ENCODE measurements at regions not wholly inside any gene's neighbourhood (a gene's known extent, or its start where the extent isn't known, plus 50 kb on each side); places are given as distances from the start of the nearest gene placed in this dataset.

DNA sequence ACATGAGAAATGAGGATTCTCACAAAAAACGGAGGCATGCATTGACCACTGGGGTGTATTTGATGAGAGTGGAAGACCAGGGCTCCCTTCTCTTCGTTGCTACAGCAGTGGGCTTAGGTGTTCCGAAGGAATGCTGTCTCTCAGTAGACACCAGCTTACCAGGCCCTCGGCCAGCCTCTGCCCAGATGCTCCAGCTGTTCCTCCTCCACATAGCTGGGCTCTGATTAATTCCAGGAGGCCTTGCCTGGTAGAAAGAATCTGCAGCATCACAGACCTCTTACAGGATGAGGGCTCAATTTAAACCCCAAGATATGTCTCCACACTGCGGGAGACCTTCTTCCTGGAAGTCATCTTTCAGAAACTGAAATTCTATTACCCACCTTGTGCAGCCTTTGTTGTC, 346.6 kb upstream of the TENM3 start:
- TF ChIP-seq POLR2AphosphoS5 (IDR thresholded peaks at IDR 0.05) (no peak), POLR2A (IDR thresholded peaks at IDR 0.05) (no peak)
- TF ChIP-seq, protein P1, sequence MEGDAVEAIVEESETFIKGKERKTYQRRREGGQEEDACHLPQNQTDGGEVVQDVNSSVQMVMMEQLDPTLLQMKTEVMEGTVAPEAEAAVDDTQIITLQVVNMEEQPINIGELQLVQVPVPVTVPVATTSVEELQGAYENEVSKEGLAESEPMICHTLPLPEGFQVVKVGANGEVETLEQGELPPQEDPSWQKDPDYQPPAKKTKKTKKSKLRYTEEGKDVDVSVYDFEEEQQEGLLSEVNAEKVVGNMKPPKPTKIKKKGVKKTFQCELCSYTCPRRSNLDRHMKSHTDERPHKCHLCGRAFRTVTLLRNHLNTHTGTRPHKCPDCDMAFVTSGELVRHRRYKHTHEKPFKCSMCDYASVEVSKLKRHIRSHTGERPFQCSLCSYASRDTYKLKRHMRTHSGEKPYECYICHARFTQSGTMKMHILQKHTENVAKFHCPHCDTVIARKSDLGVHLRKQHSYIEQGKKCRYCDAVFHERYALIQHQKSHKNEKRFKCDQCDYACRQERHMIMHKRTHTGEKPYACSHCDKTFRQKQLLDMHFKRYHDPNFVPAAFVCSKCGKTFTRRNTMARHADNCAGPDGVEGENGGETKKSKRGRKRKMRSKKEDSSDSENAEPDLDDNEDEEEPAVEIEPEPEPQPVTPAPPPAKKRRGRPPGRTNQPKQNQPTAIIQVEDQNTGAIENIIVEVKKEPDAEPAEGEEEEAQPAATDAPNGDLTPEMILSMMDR (IDR thresholded peaks at IDR 0.05), result no peak
